HG03097 (cell line): ENCODE measurements at regions not wholly inside any gene's neighbourhood (a gene's known extent, or its start where the extent isn't known, plus 50 kb on each side); places are given as distances from the start of the nearest gene placed in this dataset.
"Not testable (repeated sequence)": the region's sequence is repeated elsewhere in the genome, so short reads cannot be mapped to it uniquely, and the experiment has no call there.

Experiments
- ATAC-seq: cut with Tn5 transposase; IDR thresholded peaks from one replicate; pipeline ENCODE4 v1.9.1; 2021; ENCODE audit not compliant: unreplicated experiment, low FRiP score

GRCh38 chr9:95684516-95684915 lies 167.7 kb upstream of the PTCH1 start:
- no peak for ATAC-seq

GRCh38 chr9:95680306-95680705 lies 163.5 kb upstream of the PTCH1 start:
- not testable (repeated sequence) for ATAC-seq

GRCh38 chr9:95679874-95680273 lies 163.1 kb upstream of the PTCH1 start:
- ATAC-seq = no peak

- ATAC-seq = no peak
These were observed 162.0 kb upstream of the PTCH1 start for GRCh38 chr9:95678759-95679158.

- no peak for ATAC-seq
These were observed 153.4 kb upstream of the PTCH1 start for GRCh38 chr9:95670122-95670521.

GRCh38 chr9:95669253-95669652 lies 152.5 kb upstream of the PTCH1 start:
- ATAC-seq = no peak

- ATAC-seq = no peak
These were observed 151.0 kb upstream of the PTCH1 start for GRCh38 chr9:95667789-95668188.

GRCh38 chr9:95666785-95667155 lies 150.0 kb upstream of the PTCH1 start:
- no peak for ATAC-seq

GRCh38 chr9:95666096-95666784 lies 149.5 kb upstream of the PTCH1 start:
- ATAC-seq = no peak

GRCh38 chr9:95653246-95653645 lies 136.5 kb upstream of the PTCH1 start:
- no peak for ATAC-seq

- no peak for ATAC-seq
These were observed 133.9 kb upstream of the PTCH1 start for GRCh38 chr9:95650720-95651119.

- ATAC-seq = no peak
These were observed 133.0 kb upstream of the PTCH1 start for GRCh38 chr9:95649801-95650213.

GRCh38 chr9:95648225-95648624 lies 131.5 kb upstream of the PTCH1 start:
- no peak for ATAC-seq

GRCh38 chr9:95645992-95646391 lies 129.2 kb upstream of the PTCH1 start:
- ATAC-seq = no peak

- no peak for ATAC-seq
These were observed 128.8 kb upstream of the PTCH1 start for GRCh38 chr9:95645579-95645978.

- ATAC-seq = no peak
These were observed 127.6 kb upstream of the PTCH1 start for GRCh38 chr9:95644377-95644776.

- no peak for ATAC-seq
These were observed 126.8 kb upstream of the PTCH1 start for GRCh38 chr9:95643619-95644018.

GRCh38 chr9:95642189-95642588 lies 125.4 kb upstream of the PTCH1 start:
- ATAC-seq = no peak

GRCh38 chr9:95641586-95641985 lies 124.8 kb upstream of the PTCH1 start:
- ATAC-seq = no peak

- no peak for ATAC-seq
These were observed 123.6 kb upstream of the PTCH1 start for GRCh38 chr9:95640336-95640735.

- no peak for ATAC-seq
These were observed 119.4 kb upstream of the PTCH1 start for GRCh38 chr9:95635986-95636671.

GRCh38 chr9:95634536-95634935 lies 117.8 kb upstream of the PTCH1 start:
- no peak for ATAC-seq
